ENCODE measurements at regions not wholly inside any gene's neighbourhood (a gene's known extent, or its start where the extent isn't known, plus 50 kb on each side); places are given as distances from the start of the nearest gene placed in this dataset.

DNA sequence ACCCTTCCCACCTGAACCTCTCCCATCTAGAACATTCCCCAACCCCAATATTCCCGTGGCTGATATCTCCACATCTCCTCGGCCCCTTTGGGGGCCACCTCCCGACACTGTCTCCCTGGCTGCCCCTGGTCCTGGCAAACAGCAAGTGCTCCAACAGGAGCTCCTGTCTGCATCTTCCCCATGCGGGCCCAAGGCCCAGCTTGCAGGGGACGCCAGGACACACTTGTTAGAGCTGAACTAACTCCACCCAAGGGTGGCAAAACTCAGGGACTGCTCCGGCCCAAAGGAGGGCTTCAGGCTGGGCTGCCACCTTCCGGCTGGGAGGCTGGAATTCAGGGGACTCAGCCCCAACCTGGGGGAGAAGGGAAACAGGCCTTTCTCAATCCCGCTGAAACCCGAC is 106.6 kb downstream of the NCOR2 start:
- POLR2A ChIA-PET: no interaction called here
- Mint-ChIP-seq H3K4me1 (peaks cover 18% of the 10 kb centered on the region), H3K4me3 (no peak overlapping the region), H3K27ac (no peak overlapping the region), H3K36me3 (peaks cover 37% of the 10 kb centered on the region), H3K9me3 (peaks cover 9% of the 10 kb centered on the region), H3K27me3 (ENCODE audit: low read depth) (no peaks in the 10 kb centered on the region)
- no peak for ATAC-seq
- TF ChIP-seq ZNF138 (CRISPR knock-in tag; conservative IDR thresholded peaks at IDR 0.05) (no peak), SMAD3 (CRISPR knock-in tag; IDR thresholded peaks at IDR 0.05; ENCODE audit: borderline replicate concordance) (no peak)
- TF ChIP-seq, protein P1, sequence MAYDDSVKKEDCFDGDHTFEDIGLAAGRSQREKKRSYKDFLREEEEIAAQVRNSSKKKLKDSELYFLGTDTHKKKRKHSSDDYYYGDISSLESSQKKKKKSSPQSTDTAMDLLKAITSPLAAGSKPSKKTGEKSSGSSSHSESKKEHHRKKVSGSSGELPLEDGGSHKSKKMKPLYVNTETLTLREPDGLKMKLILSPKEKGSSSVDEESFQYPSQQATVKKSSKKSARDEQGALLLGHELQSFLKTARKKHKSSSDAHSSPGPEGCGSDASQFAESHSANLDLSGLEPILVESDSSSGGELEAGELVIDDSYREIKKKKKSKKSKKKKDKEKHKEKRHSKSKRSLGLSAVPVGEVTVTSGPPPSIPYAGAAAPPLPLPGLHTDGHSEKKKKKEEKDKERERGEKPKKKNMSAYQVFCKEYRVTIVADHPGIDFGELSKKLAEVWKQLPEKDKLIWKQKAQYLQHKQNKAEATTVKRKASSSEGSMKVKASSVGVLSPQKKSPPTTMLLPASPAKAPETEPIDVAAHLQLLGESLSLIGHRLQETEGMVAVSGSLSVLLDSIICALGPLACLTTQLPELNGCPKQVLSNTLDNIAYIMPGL (CRISPR knock-in tag; IDR thresholded peaks at IDR 0.05): no peak
- CTCF ChIA-PET: no interaction called here
- no peak for DNase-seq (ENCODE audit: low spot score)

- CTCF ChIA-PET: no interaction called here
- ATAC-seq (no peak), DNase-seq (ENCODE audit: low spot score) (no peak)
- Mint-ChIP-seq H3K9me3 (peaks cover 9% of the 10 kb centered on the region), H3K4me3 (no peak overlapping the region), H3K27me3 (ENCODE audit: low read depth) (no peaks in the 10 kb centered on the region), H3K4me1 (peaks cover 18% of the 10 kb centered on the region), H3K36me3 (peaks cover 30% of the 10 kb centered on the region), H3K27ac (peak overlapping the region; percentile 34)
- TF ChIP-seq ZNF138 (CRISPR knock-in tag; conservative IDR thresholded peaks at IDR 0.05): no peak
- TF ChIP-seq, protein P2, sequence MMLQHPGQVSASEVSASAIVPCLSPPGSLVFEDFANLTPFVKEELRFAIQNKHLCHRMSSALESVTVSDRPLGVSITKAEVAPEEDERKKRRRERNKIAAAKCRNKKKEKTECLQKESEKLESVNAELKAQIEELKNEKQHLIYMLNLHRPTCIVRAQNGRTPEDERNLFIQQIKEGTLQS (CRISPR knock-in tag; conservative IDR thresholded peaks at IDR 0.05): no peak
- TF ChIP-seq CBFB (CRISPR knock-in tag; IDR thresholded peaks at IDR 0.05; ENCODE audit: low read depth): no peak
- TF ChIP-seq GTF2I (CRISPR knock-in tag; conservative IDR thresholded peaks at IDR 0.05): no peak
- TF ChIP-seq USF1 (CRISPR knock-in tag; IDR thresholded peaks at IDR 0.05): no peak
- no peak for TF ChIP-seq MXD4 (CRISPR knock-in tag; IDR thresholded peaks at IDR 0.05; ENCODE audit: borderline replicate concordance)
- no peak for TF ChIP-seq GABPB1 (CRISPR knock-in tag; IDR thresholded peaks at IDR 0.05)
- TF ChIP-seq ZNF121 (CRISPR knock-in tag; IDR thresholded peaks at IDR 0.05): no peak
- TF ChIP-seq SP1 (CRISPR knock-in tag; conservative IDR thresholded peaks at IDR 0.05): no peak
- no peak for TF ChIP-seq JUN (CRISPR knock-in tag; IDR thresholded peaks at IDR 0.05)
- no peak for TF ChIP-seq ZBTB21 (CRISPR knock-in tag; IDR thresholded peaks at IDR 0.05; ENCODE audit: borderline replicate concordance)
- TF ChIP-seq ZNF425 (CRISPR knock-in tag; conservative IDR thresholded peaks at IDR 0.05): no peak
- TF ChIP-seq, protein P3, sequence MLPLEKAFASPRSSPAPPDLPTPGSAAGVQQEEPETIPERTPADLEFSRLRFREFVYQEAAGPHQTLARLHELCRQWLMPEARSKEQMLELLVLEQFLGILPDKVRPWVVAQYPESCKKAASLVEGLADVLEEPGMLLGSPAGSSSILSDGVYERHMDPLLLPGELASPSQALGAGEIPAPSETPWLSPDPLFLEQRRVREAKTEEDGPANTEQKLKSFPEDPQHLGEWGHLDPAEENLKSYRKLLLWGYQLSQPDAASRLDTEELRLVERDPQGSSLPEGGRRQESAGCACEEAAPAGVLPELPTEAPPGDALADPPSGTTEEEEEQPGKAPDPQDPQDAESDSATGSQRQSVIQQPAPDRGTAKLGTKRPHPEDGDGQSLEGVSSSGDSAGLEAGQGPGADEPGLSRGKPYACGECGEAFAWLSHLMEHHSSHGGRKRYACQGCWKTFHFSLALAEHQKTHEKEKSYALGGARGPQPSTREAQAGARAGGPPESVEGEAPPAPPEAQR (CRISPR knock-in tag; IDR thresholded peaks at IDR 0.05): no peak
- TF ChIP-seq, protein P4, sequence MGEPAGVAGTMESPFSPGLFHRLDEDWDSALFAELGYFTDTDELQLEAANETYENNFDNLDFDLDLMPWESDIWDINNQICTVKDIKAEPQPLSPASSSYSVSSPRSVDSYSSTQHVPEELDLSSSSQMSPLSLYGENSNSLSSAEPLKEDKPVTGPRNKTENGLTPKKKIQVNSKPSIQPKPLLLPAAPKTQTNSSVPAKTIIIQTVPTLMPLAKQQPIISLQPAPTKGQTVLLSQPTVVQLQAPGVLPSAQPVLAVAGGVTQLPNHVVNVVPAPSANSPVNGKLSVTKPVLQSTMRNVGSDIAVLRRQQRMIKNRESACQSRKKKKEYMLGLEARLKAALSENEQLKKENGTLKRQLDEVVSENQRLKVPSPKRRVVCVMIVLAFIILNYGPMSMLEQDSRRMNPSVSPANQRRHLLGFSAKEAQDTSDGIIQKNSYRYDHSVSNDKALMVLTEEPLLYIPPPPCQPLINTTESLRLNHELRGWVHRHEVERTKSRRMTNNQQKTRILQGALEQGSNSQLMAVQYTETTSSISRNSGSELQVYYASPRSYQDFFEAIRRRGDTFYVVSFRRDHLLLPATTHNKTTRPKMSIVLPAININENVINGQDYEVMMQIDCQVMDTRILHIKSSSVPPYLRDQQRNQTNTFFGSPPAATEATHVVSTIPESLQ (CRISPR knock-in tag; IDR thresholded peaks at IDR 0.05): no peak
- no peak for TF ChIP-seq ELF4 (CRISPR knock-in tag; IDR thresholded peaks at IDR 0.05; ENCODE audit: low read depth)
- POLR2A ChIA-PET: no interaction called here
These were observed 107.4 kb downstream of the NCOR2 start for GRCh38 chr12:124459852-124460645.

Measured in WTC11 (cell line).